IMR-90 (cell line): ENCODE measurements at regions not wholly inside any gene's neighbourhood (a gene's known extent, or its start where the extent isn't known, plus 50 kb on each side); places are given as distances from the start of the nearest gene placed in this dataset.

Experiments used
- ATAC-seq: fragments of 200-7000 bp; cut with Tn5 transposase; 2 replicates; pipeline ENCODE4 v1.9.1; 2020; ENCODE audit warnings: low read depth, mild to moderate bottlenecking, moderate library complexity
- BruUV-seq: library from RNA; stranded (reverse); fragments of 400-500 nt; replicated peaks from 2 replicates; lab custom pipeline; 2021; lab: Mats Ljungman, UMichigan
- CTCF ChIA-PET: fragments of 300-600 bp; formaldehyde crosslinking; extraction: SDS; loops from one replicate; lab custom pipeline; 2021; ENCODE audit warnings: antibody characterized with exemption; lab: Yijun Ruan, JAX
- POLR2A ChIA-PET: fragments of 300-600 bp; sonication (Branson Sonifier 250); formaldehyde crosslinking; loops from one replicate; lab custom pipeline; 2022; ENCODE audit warnings: antibody characterized with exemption; ENCODE audit not compliant: unreplicated experiment; lab: Charles Lee
- DNase-seq: peaks from one replicate; pipeline ENCODE4 v3.0.0; 2013
- H2AFZ ChIP-seq: replicated peaks from 2 replicates; pipeline ENCODE3; 2013; ENCODE audit warnings: low read length, mild to moderate bottlenecking; ENCODE audit not compliant: poor library complexity
- H2AK5ac ChIP-seq: 2 replicates; pipeline ENCODE4 v1.6.1; 2013; ENCODE audit warnings: low read depth, low read length, inconsistent platforms
- H2AK9ac ChIP-seq: replicated peaks from 2 replicates; pipeline ENCODE3; 2013; ENCODE audit warnings: mild to moderate bottlenecking, low read depth, low read length, moderate library complexity; ENCODE audit not compliant: poor library complexity
- H2BK120ac ChIP-seq: 2 replicates; pipeline ENCODE4 v1.6.1; 2013; ENCODE audit warnings: low read depth, low read length, inconsistent platforms
- H2BK15ac ChIP-seq: 3 replicates; pipeline ENCODE4 v1.6.1; 2013; ENCODE audit warnings: low read depth, low read length, inconsistent platforms
- H2BK20ac ChIP-seq: 2 replicates; pipeline ENCODE4 v1.6.1; 2013; ENCODE audit warnings: low read depth, mild to moderate bottlenecking, inconsistent platforms, low read length, moderate library complexity
- H2BK5ac ChIP-seq: 2 replicates; pipeline ENCODE4 v1.6.1; 2013; ENCODE audit warnings: mild to moderate bottlenecking, low read depth, low read length, inconsistent platforms; ENCODE audit not compliant: poor library complexity, severe bottlenecking
- H3K14ac ChIP-seq: replicated peaks from 2 replicates; pipeline ENCODE4 v1.6.1; 2013; ENCODE audit warnings: low read depth, low read length, inconsistent platforms
- H3K18ac ChIP-seq: 2 replicates; pipeline ENCODE4 v1.6.1; 2013; ENCODE audit warnings: low read depth, low read length, control low read depth
- H3K23ac ChIP-seq: 2 replicates; pipeline ENCODE4 v1.6.1; 2013; ENCODE audit warnings: low read depth, low read length, inconsistent platforms
- H3K27ac ChIP-seq: 2 replicates; pipeline ENCODE4 v1.5.1; 2013; ENCODE audit warnings: mild to moderate bottlenecking, control low read depth, low read length; ENCODE audit not compliant: insufficient read depth
- H3K27me3 ChIP-seq: 2 replicates; pipeline ENCODE4 v1.6.1; 2013; ENCODE audit warnings: low read length; ENCODE audit not compliant: control insufficient read depth, insufficient read depth
- H3K36me3 ChIP-seq: 2 replicates; pipeline ENCODE4 v1.6.1; 2013; ENCODE audit warnings: low read length, mixed read lengths; ENCODE audit not compliant: control insufficient read depth, insufficient read depth
- H3K4ac ChIP-seq: 2 replicates; pipeline ENCODE4 v1.6.1; 2013; ENCODE audit warnings: low read depth, low read length, inconsistent platforms
- H3K4me1 ChIP-seq: 2 replicates; pipeline ENCODE4 v1.6.1; 2013; ENCODE audit warnings: low read length, mixed read lengths; ENCODE audit not compliant: control insufficient read depth, insufficient read depth
- H3K4me2 ChIP-seq: 2 replicates; pipeline ENCODE4 v1.6.1; 2013; ENCODE audit warnings: low read depth, mild to moderate bottlenecking, control low read depth, low read length, moderate library complexity
- H3K4me3 ChIP-seq: 2 replicates; pipeline ENCODE4 v1.5.1; 2013; ENCODE audit warnings: low read depth, mild to moderate bottlenecking, control low read depth, low read length, moderate library complexity; ENCODE audit not compliant: insufficient read depth
- H3K56ac ChIP-seq: 2 replicates; pipeline ENCODE4 v1.6.1; 2013; ENCODE audit warnings: low read length, inconsistent platforms; ENCODE audit not compliant: insufficient read depth; ENCODE audit errors: extremely low read depth
- H3K79me1 ChIP-seq, 2 experiments: 2 replicates each; pipeline ENCODE4 v1.6.1; 2013; ENCODE audit warnings: low read length in 2 of 2, inconsistent platforms in 1 of 2, low read depth in 1 of 2
- H3K9ac ChIP-seq: 2 replicates; pipeline ENCODE4 v1.6.1; 2013; ENCODE audit warnings: low read depth, low read length, control low read depth
- H3K9me1 ChIP-seq: 2 replicates; pipeline ENCODE4 v1.6.1; 2013; ENCODE audit warnings: low read length, inconsistent platforms; ENCODE audit not compliant: insufficient read depth
- H3K9me3 ChIP-seq: 2 replicates; pipeline ENCODE4 v1.6.1; 2013; ENCODE audit warnings: low read length; ENCODE audit not compliant: control insufficient read depth, insufficient read depth
- H4K20me1 ChIP-seq: 2 replicates; pipeline ENCODE4 v1.6.1; 2013; ENCODE audit warnings: low read length, inconsistent platforms; ENCODE audit not compliant: insufficient read depth
- H4K5ac ChIP-seq: 2 replicates; pipeline ENCODE4 v1.6.1; 2013; ENCODE audit warnings: mild to moderate bottlenecking, low read depth, low read length, control low read depth
- H4K8ac ChIP-seq, 2 experiments: 2 replicates each; pipeline ENCODE4 v1.6.1; 2013; ENCODE audit warnings: low read depth in 2 of 2, low read length in 2 of 2, control low read depth in 1 of 2, inconsistent platforms in 1 of 2
- H4K91ac ChIP-seq: 2 replicates; pipeline ENCODE4 v1.6.1; 2013; ENCODE audit warnings: low read depth, low read length, inconsistent platforms; ENCODE audit not compliant: insufficient read depth
- CEBPB ChIP-seq: IDR thresholded peaks from 2 replicates; pipeline ENCODE4 v1.6.1; 2012; ENCODE audit warnings: low read depth, low read length, improper control_type of control experiment
- CTCF ChIP-seq: conservative IDR thresholded peaks from 2 replicates; pipeline ENCODE4 v1.5.1; 2012; ENCODE audit warnings: mild to moderate bottlenecking, low read depth, low read length, improper control_type of control experiment
- FOS ChIP-seq: fragments of 150-350 bp; IDR thresholded peaks from 2 replicates; pipeline ENCODE4 v1.6.1; 2016; ENCODE audit warnings: low read depth, low read length
- MAFK ChIP-seq: IDR thresholded peaks from 2 replicates; pipeline ENCODE4 v1.6.1; 2012; ENCODE audit warnings: low read depth, low read length, improper control_type of control experiment
- SMC3 ChIP-seq: fragments of 150-350 bp; IDR thresholded peaks from 2 replicates; pipeline ENCODE4 v1.6.1; 2016; ENCODE audit warnings: low read depth, mild to moderate bottlenecking, antibody characterized with exemption, low read length, moderate library complexity
- WGBS, 2 experiments: methylation state at CpG; one replicate each; pipeline versions ENCODE4 v1.1.5 to v1.1.7; 2013; ENCODE audit warnings: missing lambda C conversion rate in 2 of 2; ENCODE audit not compliant: insufficient read length in 1 of 2; ENCODE audit errors: extremely low coverage in 2 of 2; 5-methylcytosine and 5-hydroxymethylcytosine counted together
- dilution Hi-C: fragments of 300-500 bp; cut with HindIII; formaldehyde crosslinking; loops from one replicate; pipeline ENCODE4 v1.14.3; 2018; ENCODE audit warnings: low sequenced_read_pairs; ENCODE audit not compliant: unreplicated experiment
- in situ Hi-C: fragments of 300-500 bp; cut with MboI; formaldehyde crosslinking; loops from 3 replicates; pipeline ENCODE4 v1.14.3; 2019; ENCODE audit warnings: low sequenced_read_pairs, inconsistent platforms, mixed read lengths
- intact Hi-C: fragments of 100-400 bp; cut with micrococcal nuclease; formaldehyde crosslinking; loops from 2 replicates; pipeline ENCODE4 v1.10.0; 2022

- TF ChIP-seq CTCF (no peak), MAFK (no peak), CEBPB (no peak), FOS (no peak), SMC3 (no peak)
- Histone ChIP-seq H3K9me1 (no peaks in the 10 kb centered on the region), H3K79me1 (no peaks in the 10 kb centered on the region), H3K18ac (no peak overlapping the region), H3K27ac (no peak overlapping the region), H3K4me2 (no peak overlapping the region), H4K8ac (no peak overlapping the region), H2AFZ (no peak overlapping the region), H3K14ac (no peak overlapping the region), H2AK5ac (no peak overlapping the region), H2BK5ac (no peak overlapping the region), H3K9ac (no peak overlapping the region), H3K27me3 (no peaks in the 10 kb centered on the region), H4K5ac (no peak overlapping the region), H2BK120ac (no peak overlapping the region), H2BK20ac (no peak overlapping the region), H3K9me3 (no peaks in the 10 kb centered on the region), H3K4me1 (no peaks in the 10 kb centered on the region), H2BK15ac (no peak overlapping the region), H2AK9ac (no peak overlapping the region), H3K4ac (no peak overlapping the region), H3K36me3 (no peaks in the 10 kb centered on the region), H3K4me3 (no peak overlapping the region), H3K23ac (no peak overlapping the region), H4K20me1 (no peaks in the 10 kb centered on the region), H3K56ac (no peak overlapping the region), H4K91ac (no peak overlapping the region)
- no peak for ATAC-seq
- in situ Hi-C loops, result no loop called here
- no CpG with 5 or more reads among the region's 1 CpG for WGBS, 2 experiments
- BruUV-seq, result no TSS peak
- dilution Hi-C loops, result no loop called here
- intact Hi-C loops, result no loop called here
- CTCF ChIA-PET, result interaction anchor here (0.9 kb wide), 1 partner anchor 26 kb away, joined by 4 read pairs; no protein-coding TSS in a partner anchor
- no peak for DNase-seq
- POLR2A ChIA-PET, result no interaction called here
These were observed 81.2 kb downstream of the ZNF621 start for GRCh38 chr3:40605960-40606359.
